MM.1S (cell line): ENCODE measurements at regions not wholly inside any gene's neighbourhood (a gene's known extent, or its start where the extent isn't known, plus 50 kb on each side); places are given as distances from the start of the nearest gene placed in this dataset.
"Not testable (repeated sequence)": the region's sequence is repeated elsewhere in the genome, so short reads cannot be mapped to it uniquely, and the experiment has no call there.

ENCODE experiments used
- DNase-seq: peaks from one replicate; pipeline ENCODE4 v3.0.0-alpha.2; 2015
- H2AFZ ChIP-seq: fragments of 300-600 bp; sonication (generic); 2 replicates; pipeline ENCODE4 v1.6.0; 2016; ENCODE audit warnings: antibody characterized with exemption, low read length
- H3F3A ChIP-seq: fragments of 300-600 bp; sonication (generic); 2 replicates; pipeline ENCODE4 v1.6.1; 2016; ENCODE audit warnings: mild to moderate bottlenecking, antibody characterized with exemption, low read length, moderate library complexity, mixed read lengths; ENCODE audit not compliant: insufficient read depth
- H3K27ac ChIP-seq: fragments of 300-600 bp; sonication (generic); 2 replicates; pipeline ENCODE4 v1.5.1; 2016; ENCODE audit warnings: mild to moderate bottlenecking, low read length
- H3K27me3 ChIP-seq: fragments of 300-600 bp; sonication (generic); replicated peaks from 2 replicates; pipeline ENCODE4 v1.6.0; 2016; ENCODE audit warnings: low read length; ENCODE audit not compliant: insufficient read depth
- H3K36me3 ChIP-seq: fragments of 300-600 bp; sonication (generic); replicated peaks from 2 replicates; pipeline ENCODE4 v1.6.1; 2016; ENCODE audit warnings: mild to moderate bottlenecking, low read length, mixed read lengths; ENCODE audit not compliant: insufficient read depth
- H3K4me1 ChIP-seq: fragments of 300-600 bp; sonication (generic); 2 replicates; pipeline ENCODE4 v1.6.1; 2016; ENCODE audit warnings: low read length, mixed read lengths
- H3K4me2 ChIP-seq: fragments of 300-600 bp; sonication (generic); 2 replicates; pipeline ENCODE4 v1.6.0; 2016; ENCODE audit warnings: low read depth, low read length
- H3K4me3 ChIP-seq: fragments of 300-600 bp; sonication (generic); 2 replicates; pipeline ENCODE4 v1.5.1; 2016; ENCODE audit warnings: low read length, mixed read lengths
- H3K79me2 ChIP-seq: fragments of 300-600 bp; sonication (generic); 2 replicates; pipeline ENCODE4 v1.6.1; 2016; ENCODE audit warnings: mixed run types, low read length, mixed read lengths
- H3K9ac ChIP-seq: fragments of 300-600 bp; sonication (generic); 2 replicates; pipeline ENCODE4 v1.6.1; 2016; ENCODE audit warnings: low read length, mixed read lengths
- H3K9me2 ChIP-seq: fragments of 300-600 bp; sonication (generic); replicated peaks from 2 replicates; pipeline ENCODE4 v1.6.1; 2016; ENCODE audit warnings: mild to moderate bottlenecking, low read length, mixed read lengths; ENCODE audit not compliant: insufficient read depth
- H3K9me3 ChIP-seq: fragments of 300-600 bp; sonication (generic); replicated peaks from 2 replicates; pipeline ENCODE4 v1.6.1; 2016; ENCODE audit warnings: mild to moderate bottlenecking, low read length, mixed read lengths; ENCODE audit not compliant: insufficient read depth
- H4K20me1 ChIP-seq: fragments of 300-600 bp; sonication (generic); 2 replicates; pipeline ENCODE4 v1.6.1; 2016; ENCODE audit warnings: mild to moderate bottlenecking, low read length, moderate library complexity, mixed read lengths; ENCODE audit not compliant: insufficient read depth
- CTCF ChIP-seq: fragments of 300-600 bp; sonication (generic); IDR thresholded peaks from 2 replicates; pipeline ENCODE4 v1.5.1; 2016; ENCODE audit warnings: antibody characterized with exemption, low read length, mixed read lengths
- EZH2 ChIP-seq: fragments of 300-600 bp; sonication (generic); optimal IDR thresholded peaks from 2 replicates; pipeline ENCODE3; 2017; ENCODE audit warnings: low read depth, mild to moderate bottlenecking, antibody characterized with exemption, low read length, mixed read lengths
- EZH2phosphoT487 ChIP-seq: fragments of 300-600 bp; sonication (generic); IDR thresholded peaks from 2 replicates; pipeline ENCODE4 v1.6.1; 2018; ENCODE audit warnings: antibody characterized with exemption, low read length

- not testable (repeated sequence) for H3F3A ChIP-seq, H3K27ac ChIP-seq, H3K36me3 ChIP-seq, H3K9me2 ChIP-seq, H3K9ac ChIP-seq, H3K27me3 ChIP-seq, H4K20me1 ChIP-seq, H3K9me3 ChIP-seq, H3K4me2 ChIP-seq, DNase-seq, H2AFZ ChIP-seq, H3K79me2 ChIP-seq, H3K4me3 ChIP-seq, H3K4me1 ChIP-seq
These were observed 64.1 kb upstream of the CDC42EP3 start for GRCh38 chr2:37735524-37735910.

- no peaks in the 10 kb centered on the region for H3F3A ChIP-seq
- no peaks in the 10 kb centered on the region for H3K27me3 ChIP-seq
- no peaks in the 10 kb centered on the region for H4K20me1 ChIP-seq
- H3K9me2 ChIP-seq = no peaks in the 10 kb centered on the region
- no peaks in the 10 kb centered on the region for H3K9me3 ChIP-seq
- H3K79me2 ChIP-seq = no peaks in the 10 kb centered on the region
- no peaks in the 10 kb centered on the region for H3K4me1 ChIP-seq
- no peak for DNase-seq
- H3K27ac ChIP-seq = no peak overlapping the region
- H3K9ac ChIP-seq = no peak overlapping the region
- H2AFZ ChIP-seq = no peak overlapping the region
- no peak for TF ChIP-seq EZH2
- no peak for TF ChIP-seq EZH2phosphoT487
- TF ChIP-seq CTCF = no peak
- no peak overlapping the region for H3K4me2 ChIP-seq
- no peaks in the 10 kb centered on the region for H3K36me3 ChIP-seq
- no peak overlapping the region for H3K4me3 ChIP-seq
These were observed 66.1 kb upstream of the CDC42EP3 start for GRCh38 chr2:37737507-37737906.

GRCh38 chr2:37738266-37738885 is 66.9 kb upstream of the CDC42EP3 start:
- H3F3A ChIP-seq = no peaks in the 10 kb centered on the region
- no peak overlapping the region for H3K4me2 ChIP-seq
- no peaks in the 10 kb centered on the region for H3K36me3 ChIP-seq
- H4K20me1 ChIP-seq = no peaks in the 10 kb centered on the region
- H3K27ac ChIP-seq = no peak overlapping the region
- no peaks in the 10 kb centered on the region for H3K9me3 ChIP-seq
- TF ChIP-seq CTCF (no peak), EZH2 (no peak), EZH2phosphoT487 (no peak)
- no peaks in the 10 kb centered on the region for H3K79me2 ChIP-seq
- no peaks in the 10 kb centered on the region for H3K9me2 ChIP-seq
- H3K4me3 ChIP-seq = no peak overlapping the region
- DNase-seq = no peak
- no peaks in the 10 kb centered on the region for H3K4me1 ChIP-seq
- H3K27me3 ChIP-seq = no peaks in the 10 kb centered on the region
- H2AFZ ChIP-seq = no peak overlapping the region
- no peak overlapping the region for H3K9ac ChIP-seq

GRCh38 chr2:37739153-37739552 is 67.7 kb upstream of the CDC42EP3 start:
- Histone ChIP-seq H3K4me3 (no peak overlapping the region), H3F3A (no peaks in the 10 kb centered on the region), H4K20me1 (no peaks in the 10 kb centered on the region), H3K9ac (no peak overlapping the region), H3K36me3 (no peaks in the 10 kb centered on the region), H3K4me1 (no peaks in the 10 kb centered on the region), H2AFZ (no peak overlapping the region), H3K9me3 (no peaks in the 10 kb centered on the region), H3K27ac (no peak overlapping the region), H3K27me3 (no peaks in the 10 kb centered on the region), H3K79me2 (no peaks in the 10 kb centered on the region), H3K9me2 (no peaks in the 10 kb centered on the region), H3K4me2 (no peak overlapping the region)
- no peak for DNase-seq
- TF ChIP-seq EZH2 (no peak), CTCF (no peak), EZH2phosphoT487 (no peak)
